ENCODE measurements at regions not wholly inside any gene's neighbourhood (a gene's known extent, or its start where the extent isn't known, plus 50 kb on each side); places are given as distances from the start of the nearest gene placed in this dataset.

DNA sequence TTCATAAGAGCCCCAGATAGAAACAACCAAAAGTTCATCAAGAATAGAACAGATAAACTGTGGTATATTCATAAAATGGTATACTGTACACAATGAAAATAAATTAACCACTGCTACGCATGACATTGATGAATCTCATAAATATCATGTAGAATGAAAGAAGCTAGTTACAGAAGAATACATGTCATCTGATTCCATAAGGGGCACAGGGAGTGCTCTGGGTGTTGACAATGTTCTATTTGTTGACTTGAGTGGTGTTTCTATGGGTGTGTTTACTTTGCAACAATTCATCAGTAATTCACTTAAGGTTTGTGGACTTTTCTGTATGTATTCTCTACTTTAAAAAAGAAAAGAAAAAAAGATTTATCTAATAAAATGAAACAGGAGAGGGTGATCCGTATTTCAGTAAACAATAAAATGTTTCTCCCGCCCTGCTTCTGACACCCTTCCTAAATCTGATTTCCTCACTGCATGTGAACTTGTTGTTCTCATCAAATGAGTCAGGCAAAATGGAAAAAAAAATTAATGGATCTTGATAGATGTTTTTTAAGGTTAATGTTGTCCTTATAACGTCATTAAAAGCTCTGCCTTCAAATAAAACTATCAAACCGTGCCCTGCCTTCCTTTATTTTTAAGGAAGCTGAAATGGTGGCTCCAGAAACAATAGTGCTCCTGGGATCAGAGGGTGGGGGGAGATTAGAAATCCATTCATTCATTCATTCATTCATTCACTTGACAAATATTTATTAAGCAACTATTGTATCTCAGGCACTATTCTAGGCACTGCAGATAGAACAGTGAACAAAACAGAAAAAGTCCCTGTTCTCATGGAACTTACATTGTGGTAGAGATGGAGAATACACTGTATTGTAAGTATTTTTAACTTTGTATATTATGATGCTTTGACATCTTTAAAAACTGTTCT is 77.2 kb upstream of the CD44 start:
- H3K27me3 ChIP-seq (ENCODE audit: control insufficient read depth, insufficient read depth, low read length), result no peaks in the 10 kb centered on the region
- no peak overlapping the region for H3K27ac ChIP-seq (ENCODE audit: low read depth, low read length)
- H3K4me3 ChIP-seq (ENCODE audit: low read depth, low read length), result no peak overlapping the region
- DNase-seq (ENCODE audit: low read depth, low spot score), result no peak
- ChIA-PET POLR2A (no interaction called here), CTCF (no interaction called here)
- TF ChIP-seq, protein P1, sequence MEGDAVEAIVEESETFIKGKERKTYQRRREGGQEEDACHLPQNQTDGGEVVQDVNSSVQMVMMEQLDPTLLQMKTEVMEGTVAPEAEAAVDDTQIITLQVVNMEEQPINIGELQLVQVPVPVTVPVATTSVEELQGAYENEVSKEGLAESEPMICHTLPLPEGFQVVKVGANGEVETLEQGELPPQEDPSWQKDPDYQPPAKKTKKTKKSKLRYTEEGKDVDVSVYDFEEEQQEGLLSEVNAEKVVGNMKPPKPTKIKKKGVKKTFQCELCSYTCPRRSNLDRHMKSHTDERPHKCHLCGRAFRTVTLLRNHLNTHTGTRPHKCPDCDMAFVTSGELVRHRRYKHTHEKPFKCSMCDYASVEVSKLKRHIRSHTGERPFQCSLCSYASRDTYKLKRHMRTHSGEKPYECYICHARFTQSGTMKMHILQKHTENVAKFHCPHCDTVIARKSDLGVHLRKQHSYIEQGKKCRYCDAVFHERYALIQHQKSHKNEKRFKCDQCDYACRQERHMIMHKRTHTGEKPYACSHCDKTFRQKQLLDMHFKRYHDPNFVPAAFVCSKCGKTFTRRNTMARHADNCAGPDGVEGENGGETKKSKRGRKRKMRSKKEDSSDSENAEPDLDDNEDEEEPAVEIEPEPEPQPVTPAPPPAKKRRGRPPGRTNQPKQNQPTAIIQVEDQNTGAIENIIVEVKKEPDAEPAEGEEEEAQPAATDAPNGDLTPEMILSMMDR (IDR thresholded peaks at IDR 0.05; ENCODE audit: low read depth, low read length), result no peak
- no peaks in the 10 kb centered on the region for H3K9me3 ChIP-seq (ENCODE audit: control insufficient read depth, insufficient read depth, low read length)

DNA sequence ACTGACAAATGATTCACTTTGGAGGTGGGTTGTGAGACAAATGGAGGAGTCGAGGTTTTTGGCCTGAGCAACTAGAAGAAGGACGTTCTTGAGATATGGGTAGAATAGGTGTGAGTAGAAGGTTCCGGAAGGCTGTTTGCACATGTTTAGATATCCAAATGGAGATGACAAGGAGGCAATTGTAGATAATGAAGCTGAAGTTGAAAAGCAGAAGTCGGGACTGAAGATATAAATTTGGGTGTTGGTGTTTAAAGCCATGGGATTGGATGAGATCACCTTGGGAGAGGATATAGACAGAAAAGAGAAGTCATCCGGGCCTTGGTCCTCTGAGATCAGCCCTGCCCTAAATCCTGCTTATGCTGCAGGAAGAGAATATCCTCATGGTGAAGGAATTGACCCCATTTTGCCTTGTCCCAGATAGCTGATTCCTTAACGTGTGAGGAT is 75.5 kb upstream of the CD44 start:
- Histone ChIP-seq H3K9me3 (ENCODE audit: control insufficient read depth, insufficient read depth, low read length) (no peaks in the 10 kb centered on the region), H3K27me3 (ENCODE audit: control insufficient read depth, insufficient read depth, low read length) (no peaks in the 10 kb centered on the region), H3K27ac (ENCODE audit: low read depth, low read length) (no peak overlapping the region), H3K4me3 (ENCODE audit: low read depth, low read length) (no peak overlapping the region)
- CTCF ChIA-PET, result interaction anchor here (1.5 kb wide), 1 partner anchor 16 kb away, joined by 3 read pairs; no protein-coding TSS in a partner anchor
- DNase-seq (ENCODE audit: low read depth, low spot score), result no peak
- TF ChIP-seq, protein P1 (IDR thresholded peaks at IDR 0.05; ENCODE audit: low read depth, low read length), result no peak
- POLR2A ChIA-PET, result interaction anchor here (1.2 kb wide), 1 partner anchor 24 kb away, joined by 3 read pairs; no protein-coding TSS in a partner anchor

DNA sequence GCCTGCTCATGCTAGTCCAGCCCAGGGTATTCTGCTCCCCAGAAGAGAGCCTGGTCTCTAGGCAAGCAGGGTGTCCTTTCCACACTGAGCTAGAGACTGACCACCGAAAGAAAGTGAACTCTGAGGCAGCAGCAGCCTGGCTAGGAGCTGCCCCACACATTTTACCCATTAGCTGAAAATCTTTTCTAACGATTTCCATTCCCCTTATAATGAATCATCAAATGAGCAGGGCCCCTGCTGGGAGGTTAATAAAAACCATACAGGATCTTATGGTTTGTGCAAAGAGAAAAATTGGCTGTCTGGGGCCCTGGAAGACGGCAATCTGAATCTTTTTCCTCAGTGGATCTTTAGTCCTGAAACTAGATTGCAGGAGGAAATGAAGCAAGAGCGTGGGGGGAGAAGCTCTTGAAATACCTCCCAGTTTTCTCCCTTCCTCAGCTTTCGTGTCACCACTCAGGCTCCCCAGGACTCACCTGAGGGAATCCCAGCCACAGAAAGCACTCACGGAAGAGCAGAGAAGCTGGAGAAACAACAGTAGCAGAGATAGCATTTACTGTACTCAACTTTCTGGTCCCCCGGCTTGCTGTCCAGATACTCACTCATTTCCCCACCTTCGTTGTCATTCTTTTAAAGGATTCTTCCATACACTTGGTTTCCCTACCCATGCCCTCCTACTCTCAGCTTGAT is 74.7 kb upstream of the CD44 start:
- DNase-seq (ENCODE audit: low read depth, low spot score), result no peak
- Histone ChIP-seq H3K27me3 (ENCODE audit: control insufficient read depth, insufficient read depth, low read length) (no peaks in the 10 kb centered on the region), H3K4me3 (ENCODE audit: low read depth, low read length) (no peak overlapping the region), H3K27ac (ENCODE audit: low read depth, low read length) (no peak overlapping the region), H3K9me3 (ENCODE audit: control insufficient read depth, insufficient read depth, low read length) (no peaks in the 10 kb centered on the region; the same call in 1 of the 2 replicates)
- ChIA-PET CTCF (interaction anchor here (0.5 to 1.5 kb wide), 2 partner anchors 13 to 17 kb away, joined by 3 read pairs; no protein-coding TSS in a partner anchor), POLR2A (interaction anchor here (1.2 kb wide), 1 partner anchor 23 kb away, joined by 3 read pairs; no protein-coding TSS in a partner anchor)
- TF ChIP-seq, protein P1 (IDR thresholded peaks at IDR 0.05; ENCODE audit: low read depth, low read length), result 0 out of 2 replicates have a peak, but pooled peaks have one; percentile 12

DNA sequence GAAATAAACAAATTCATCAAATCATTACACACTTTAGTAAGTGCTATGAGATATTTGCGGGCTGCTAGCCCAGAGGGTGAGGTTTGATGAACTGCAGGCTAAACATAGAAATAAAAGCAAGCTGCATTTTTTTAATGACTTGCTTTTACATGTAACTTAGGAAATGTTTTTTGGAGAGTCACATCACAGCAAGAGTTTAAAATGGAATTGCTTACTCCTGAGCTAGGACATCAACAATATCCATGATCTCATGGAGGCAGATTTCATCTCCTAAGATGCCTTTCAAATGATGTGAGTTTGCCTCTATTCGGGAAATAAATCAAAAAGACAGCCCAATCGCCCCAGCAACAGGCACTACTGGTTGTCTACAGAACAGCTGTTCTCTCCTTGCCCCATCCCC is 73.4 kb upstream of the CD44 start:
- TF ChIP-seq, protein P1 (IDR thresholded peaks at IDR 0.05; ENCODE audit: low read depth, low read length), result no peak
- Histone ChIP-seq H3K27me3 (ENCODE audit: control insufficient read depth, insufficient read depth, low read length) (no peaks in the 10 kb centered on the region), H3K4me3 (ENCODE audit: low read depth, low read length) (no peak overlapping the region), H3K27ac (ENCODE audit: low read depth, low read length) (no peak overlapping the region), H3K9me3 (ENCODE audit: control insufficient read depth, insufficient read depth, low read length) (no peaks in the 10 kb centered on the region; the same call in 1 of the 2 replicates)
- ChIA-PET POLR2A (interaction anchor here (0.9 to 1.0 kb wide), 2 partner anchors 51 to 52 kb away, joined by 3 to 12 read pairs; no protein-coding TSS in a partner anchor), CTCF (no interaction called here)
- no peak for DNase-seq (ENCODE audit: low read depth, low spot score)

Measured in AG04450 (cell line).